NCI-H146 treated with DMSO at 0.1 percent for 48 hours (cell line): ENCODE measurements at regions not wholly inside any gene's neighbourhood (a gene's known extent, or its start where the extent isn't known, plus 50 kb on each side); places are given as distances from the start of the nearest gene placed in this dataset.

Experiments
- DNase-seq: peaks from one replicate; lab custom pipeline; 2025; ENCODE audit not compliant: unreplicated experiment; lab: John Stamatoyannopoulos, UW

GRCh38 chr10:52440612-52441285 is 126.7 kb downstream of the DKK1 start:
- DNase-seq = no peak

DNA sequence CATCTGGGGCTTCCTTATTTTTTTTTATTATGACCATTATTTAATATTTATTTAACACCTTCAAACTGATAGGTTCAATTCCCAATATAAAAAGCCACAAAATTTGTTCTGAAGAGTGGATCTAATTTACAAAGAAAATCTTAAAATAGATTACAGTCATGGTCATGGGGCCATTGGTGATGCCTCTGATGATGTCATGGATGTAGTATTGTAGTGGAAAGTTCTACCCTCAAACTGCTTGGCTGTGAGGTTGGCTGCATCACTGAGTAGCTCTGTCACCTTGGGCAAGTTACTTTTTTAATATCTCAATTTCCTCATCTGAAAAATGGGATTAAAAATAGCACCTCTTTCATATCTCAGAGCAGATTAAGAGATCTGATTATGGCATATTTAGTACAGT is 128.5 kb downstream of the DKK1 start:
- DNase-seq = no peak

DNA sequence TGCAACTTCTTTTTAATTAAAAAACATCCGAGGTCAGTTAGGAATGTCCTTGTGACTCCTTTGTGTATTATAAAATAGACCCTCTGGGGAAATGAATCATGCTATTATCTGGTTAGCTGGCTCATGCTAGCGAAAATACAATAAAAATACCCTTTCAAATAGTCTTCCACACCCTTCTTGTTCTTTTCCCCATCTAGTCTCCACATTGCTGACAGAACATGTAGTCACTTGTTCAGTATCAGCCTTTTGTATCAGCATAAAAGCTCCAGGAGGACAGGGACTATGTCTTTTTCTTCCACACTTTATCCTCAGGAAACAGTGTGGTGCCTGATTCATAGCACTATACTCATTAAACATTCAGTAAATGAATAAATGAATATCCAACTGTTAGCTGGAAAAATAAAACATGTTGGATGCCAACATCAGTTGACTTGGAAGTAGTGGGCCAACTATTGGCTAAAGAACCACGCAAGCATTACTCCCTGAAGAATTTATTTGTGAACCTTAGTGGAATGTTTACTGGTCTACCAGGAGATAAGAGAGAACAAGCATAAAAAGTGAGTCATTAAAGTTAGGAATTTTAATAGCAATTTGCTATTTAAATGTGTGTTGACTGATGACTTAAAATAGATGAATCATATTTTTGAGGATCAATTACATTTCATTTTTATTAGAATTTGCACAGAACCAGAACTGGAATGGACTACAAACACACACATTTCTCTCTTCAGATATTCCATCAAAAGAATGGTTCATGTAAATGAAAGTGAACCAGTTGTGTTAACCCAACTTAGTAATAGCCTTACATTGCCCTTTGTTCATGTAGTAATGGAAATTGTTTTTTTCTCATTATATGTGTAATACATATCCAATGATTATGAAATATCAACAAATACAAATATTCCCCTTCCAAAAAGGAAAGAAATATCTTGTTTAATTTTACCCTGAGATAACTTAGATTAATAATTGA is 129.6 kb downstream of the DKK1 start:
- DNase-seq = no peak

GRCh38 chr10:52446391-52446790 is 132.3 kb downstream of the DKK1 start:
- no peak for DNase-seq

GRCh38 chr10:52447931-52448353 is 133.9 kb downstream of the DKK1 start:
- DNase-seq = no peak

DNA sequence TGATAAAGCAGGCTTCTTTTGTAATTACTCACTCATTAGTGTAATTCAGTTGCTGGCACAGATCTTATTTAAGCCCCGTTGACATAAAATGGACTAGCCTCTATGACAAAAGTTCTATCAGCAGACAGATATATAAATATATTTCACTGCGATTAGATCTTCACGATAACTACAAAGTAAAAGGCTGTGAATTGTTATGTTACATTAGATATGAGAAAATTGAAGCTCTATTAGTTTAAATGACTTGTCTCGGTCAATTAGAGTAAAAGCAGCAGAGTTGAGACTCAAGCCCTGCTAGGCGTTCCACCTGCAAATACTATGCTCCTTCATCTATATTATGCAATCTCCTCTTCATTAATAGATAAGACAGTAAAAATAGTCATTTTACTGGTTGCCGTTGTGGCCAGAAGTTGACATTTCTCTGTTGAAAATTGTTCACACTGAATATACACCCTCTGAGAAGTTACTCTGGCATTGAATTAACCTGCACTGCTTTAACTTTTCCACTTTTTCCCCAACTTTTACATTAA is 136.7 kb downstream of the DKK1 start:
- no peak for DNase-seq

GRCh38 chr10:52451817-52452216 is 137.7 kb downstream of the DKK1 start:
- no peak for DNase-seq

DNA sequence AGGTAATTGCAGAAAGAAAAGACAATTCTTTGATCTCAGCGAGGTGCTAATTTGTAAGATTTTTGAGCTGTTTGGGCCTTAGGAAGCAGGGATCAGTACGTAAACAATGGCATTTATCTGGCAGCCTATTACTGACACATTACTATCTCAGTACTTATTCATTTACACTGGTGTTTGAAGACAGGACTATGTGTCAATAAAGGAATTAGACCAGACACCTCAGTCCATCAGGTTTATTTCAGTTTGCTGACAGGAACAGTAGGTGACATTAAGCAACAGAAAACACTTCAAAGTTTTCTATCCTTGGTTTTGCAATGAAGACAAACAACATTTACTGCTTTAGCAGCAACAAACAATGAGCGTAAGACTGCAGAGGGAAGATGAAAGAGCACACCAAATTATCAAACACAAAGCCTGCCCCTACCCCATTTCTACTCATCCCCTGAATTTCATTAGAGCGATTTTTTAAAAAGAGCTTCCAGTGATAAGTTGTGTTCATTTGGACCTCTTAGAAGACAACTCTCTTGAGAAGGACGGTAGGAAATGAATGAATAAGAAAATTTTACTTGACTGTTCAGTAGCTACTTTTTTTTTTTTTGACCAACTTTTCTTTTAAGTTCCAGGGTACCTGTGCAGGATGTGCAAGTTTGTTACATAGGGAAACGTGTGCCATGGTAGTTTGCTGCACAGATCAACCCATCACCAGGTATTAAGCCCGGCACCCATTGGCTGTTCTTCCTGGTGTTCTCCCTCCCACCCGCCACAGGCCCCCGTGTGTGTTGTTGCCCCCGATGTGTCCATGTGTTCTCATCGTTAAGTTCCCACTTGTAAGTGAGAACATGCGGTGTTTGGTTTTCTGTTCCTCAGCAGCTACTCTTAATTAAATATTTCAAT is 138.8 kb downstream of the DKK1 start:
- DNase-seq = no peak

- no peak for DNase-seq
Observed at GRCh38 chr10:52453501-52453900, 139.4 kb downstream of the DKK1 start.

DNA sequence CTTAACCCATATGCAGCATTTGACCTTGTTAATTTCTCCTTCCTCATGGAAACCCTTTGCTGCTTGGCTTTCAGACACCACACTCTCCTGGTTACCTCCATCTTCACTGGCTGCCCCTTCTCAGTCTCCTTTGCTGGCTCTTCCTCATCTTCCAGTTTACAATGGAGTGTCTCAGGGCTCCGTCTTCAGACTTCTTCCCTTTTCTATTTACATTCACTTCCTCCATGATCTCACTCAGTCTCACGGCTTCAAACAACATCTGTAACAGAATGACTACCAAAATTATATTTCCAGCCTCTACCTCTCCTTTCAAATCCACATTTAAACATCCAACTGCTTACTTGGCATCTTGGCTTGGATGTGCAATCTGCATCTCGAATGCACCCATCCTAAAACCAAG is 140.4 kb downstream of the DKK1 start:
- no peak for DNase-seq

GRCh38 chr10:52455098-52455497 is 141.0 kb downstream of the DKK1 start:
- DNase-seq = no peak

DNA sequence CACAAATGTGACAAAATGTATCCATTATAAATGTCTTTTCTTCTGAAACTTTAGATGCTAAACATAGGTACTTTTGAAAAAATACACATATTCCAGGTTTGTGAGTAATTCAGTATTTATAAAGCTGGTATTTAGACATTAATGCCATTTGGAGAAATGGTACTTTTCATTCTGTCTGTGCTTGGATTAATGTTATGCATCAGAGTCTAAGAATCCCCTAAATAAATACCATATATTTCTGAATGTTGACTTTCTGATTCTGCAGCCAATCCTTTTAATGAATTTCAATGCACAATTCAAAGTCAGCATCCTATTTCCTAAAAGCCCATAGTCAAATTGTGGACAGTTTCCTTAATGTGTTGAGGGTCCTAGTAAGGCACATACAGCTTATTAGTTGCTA is 145.0 kb downstream of the DKK1 start:
- no peak for DNase-seq

- no peak for DNase-seq
Observed at GRCh38 chr10:52463826-52464225, 149.7 kb downstream of the DKK1 start.

DNA sequence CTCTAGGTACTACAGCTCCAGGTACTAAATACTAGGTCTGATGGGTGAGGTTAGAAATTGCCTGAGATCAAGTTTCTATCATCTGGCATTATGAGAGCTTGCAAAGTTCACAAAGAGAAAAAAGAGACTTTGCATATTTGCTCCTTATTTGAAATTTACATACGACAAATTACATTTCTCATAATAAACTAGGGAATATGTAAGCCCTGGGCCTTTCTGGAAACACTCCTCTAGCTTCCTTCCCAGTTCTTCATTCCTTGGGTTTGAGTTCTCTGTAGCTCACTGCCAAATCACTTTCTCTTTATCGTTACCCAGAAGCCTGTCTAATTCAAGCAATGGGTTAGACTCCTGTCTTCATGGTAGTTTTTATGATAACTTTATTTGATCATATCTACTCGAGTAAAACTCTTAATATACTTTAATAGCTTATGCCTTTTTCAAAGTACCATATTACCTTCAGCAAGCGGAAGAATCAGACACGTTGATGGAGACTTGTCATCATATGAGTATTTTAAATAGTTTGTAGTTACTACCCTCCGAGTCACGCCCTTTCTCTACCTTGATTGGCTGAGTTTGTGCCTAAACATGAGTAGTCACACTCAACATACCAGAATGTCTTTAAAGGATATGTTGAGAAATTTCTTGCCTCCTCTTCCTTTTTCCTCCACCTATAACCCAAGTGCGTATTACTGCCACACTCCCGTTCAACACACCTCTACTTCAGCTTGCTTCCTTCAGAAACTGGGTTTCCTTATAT is 150.5 kb downstream of the DKK1 start:
- no peak for DNase-seq

DNA sequence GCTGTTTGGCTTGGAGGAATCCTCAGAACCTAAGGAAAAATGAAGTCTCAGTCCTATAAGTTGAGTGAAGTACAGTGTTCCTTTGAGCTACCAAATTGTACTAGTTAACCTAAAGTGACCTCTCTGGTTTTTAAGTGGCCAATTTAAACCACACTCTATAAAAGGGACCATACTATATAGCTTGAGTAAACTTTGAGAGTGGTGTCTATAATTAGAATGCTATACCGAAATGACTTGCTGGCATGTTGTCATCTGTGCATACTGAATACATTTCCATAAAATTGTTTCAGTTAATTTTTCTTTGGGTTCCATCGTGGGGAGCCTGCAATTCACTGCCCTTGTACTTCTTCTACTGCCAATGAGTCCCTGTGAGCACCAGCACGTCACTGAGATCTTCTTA is 151.1 kb downstream of the DKK1 start:
- no peak for DNase-seq

- DNase-seq = no peak
Observed at GRCh38 chr10:52466464-52466863, 152.4 kb downstream of the DKK1 start.

GRCh38 chr10:52469970-52470705 is 156.1 kb downstream of the DKK1 start:
- no peak for DNase-seq

GRCh38 chr10:52472406-52473146 is 158.5 kb downstream of the DKK1 start:
- no peak for DNase-seq

- DNase-seq = no peak
Observed at GRCh38 chr10:52474265-52474664, 160.2 kb downstream of the DKK1 start.
